Nephron progenitor cell (in vitro differentiated cells): ENCODE measurements at regions not wholly inside any gene's neighbourhood (a gene's known extent, or its start where the extent isn't known, plus 50 kb on each side); places are given as distances from the start of the nearest gene placed in this dataset.

Source experiments
- DNase-seq: peaks from one replicate; pipeline ENCODE4 v3.0.0; 2021
- H3K27ac Mint-ChIP-seq: 2 replicates; pipeline ENCODE4 v1.8.0; 2021; ENCODE audit warnings: mild to moderate bottlenecking, moderate library complexity, mixed read lengths
- H3K27me3 Mint-ChIP-seq: 2 replicates; pipeline ENCODE4 v1.8.0; 2021; ENCODE audit warnings: mild to moderate bottlenecking, low read depth, mixed read lengths; ENCODE audit not compliant: poor library complexity
- H3K36me3 Mint-ChIP-seq: 2 replicates; pipeline ENCODE4 v1.8.0; 2021; ENCODE audit warnings: low read depth, mixed read lengths
- H3K4me1 Mint-ChIP-seq: 2 replicates; pipeline ENCODE4 v1.8.0; 2021; ENCODE audit warnings: mixed read lengths
- H3K4me3 Mint-ChIP-seq: 2 replicates; pipeline ENCODE4 v1.8.0; 2021; ENCODE audit warnings: mild to moderate bottlenecking, moderate library complexity, mixed read lengths
- H3K9me3 Mint-ChIP-seq: 2 replicates; pipeline ENCODE4 v1.8.0; 2021; ENCODE audit warnings: mild to moderate bottlenecking, moderate library complexity, mixed read lengths
- CTCF ChIP-seq: fragments of 200-600 bp; sonication (generic); IDR thresholded peaks from 2 replicates; pipeline ENCODE4 v1.5.0; 2021; ENCODE audit warnings: antibody characterized with exemption

DNA sequence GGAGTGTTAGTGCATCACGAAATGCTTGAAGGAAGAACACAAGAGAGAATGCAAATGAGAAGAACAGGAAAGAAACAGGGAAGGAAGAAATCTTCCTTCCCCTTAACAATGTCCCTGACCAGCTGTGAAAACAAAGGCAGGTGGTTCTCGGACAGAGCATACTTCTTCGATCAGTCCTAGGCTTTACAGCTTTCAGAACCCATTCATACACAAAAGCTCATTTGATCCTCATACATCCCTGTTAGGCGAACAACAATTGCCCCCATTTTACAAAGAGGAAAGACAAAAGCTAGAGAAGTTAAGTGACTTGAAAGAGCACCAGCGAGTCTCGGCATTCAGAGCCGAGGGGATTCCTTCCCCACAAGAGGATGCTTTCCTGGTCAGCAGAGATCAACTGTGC is 57.2 kb upstream of the LRRC55 start:
- no peak for TF ChIP-seq CTCF
- Mint-ChIP-seq H3K9me3 (no peaks in the 10 kb centered on the region), H3K36me3 (no peaks in the 10 kb centered on the region), H3K27me3 (peaks cover 1% of the 10 kb centered on the region), H3K4me1 (peaks cover 60% of the 10 kb centered on the region), H3K4me3 (no peak overlapping the region), H3K27ac (peak overlapping the region; percentile 30)
- no peak for DNase-seq

GRCh38 chr11:57124917-57125316 is 56.8 kb upstream of the LRRC55 start:
- DNase-seq = no peak
- no peaks in the 10 kb centered on the region for H3K9me3 Mint-ChIP-seq
- H3K27ac Mint-ChIP-seq = peak overlapping the region; percentile 35
- H3K36me3 Mint-ChIP-seq = no peaks in the 10 kb centered on the region
- H3K4me1 Mint-ChIP-seq = peaks cover 60% of the 10 kb centered on the region
- no peaks in the 10 kb centered on the region for H3K27me3 Mint-ChIP-seq
- H3K4me3 Mint-ChIP-seq = no peak overlapping the region
- TF ChIP-seq CTCF = no peak

GRCh38 chr11:57126766-57127400 is 54.9 kb upstream of the LRRC55 start:
- no peak overlapping the region for H3K4me3 Mint-ChIP-seq
- TF ChIP-seq CTCF = no peak
- no peaks in the 10 kb centered on the region for H3K36me3 Mint-ChIP-seq
- DNase-seq = no peak
- H3K27me3 Mint-ChIP-seq = no peaks in the 10 kb centered on the region
- H3K9me3 Mint-ChIP-seq = no peaks in the 10 kb centered on the region
- H3K4me1 Mint-ChIP-seq = peaks cover 52% of the 10 kb centered on the region
- no peak overlapping the region for H3K27ac Mint-ChIP-seq

DNA sequence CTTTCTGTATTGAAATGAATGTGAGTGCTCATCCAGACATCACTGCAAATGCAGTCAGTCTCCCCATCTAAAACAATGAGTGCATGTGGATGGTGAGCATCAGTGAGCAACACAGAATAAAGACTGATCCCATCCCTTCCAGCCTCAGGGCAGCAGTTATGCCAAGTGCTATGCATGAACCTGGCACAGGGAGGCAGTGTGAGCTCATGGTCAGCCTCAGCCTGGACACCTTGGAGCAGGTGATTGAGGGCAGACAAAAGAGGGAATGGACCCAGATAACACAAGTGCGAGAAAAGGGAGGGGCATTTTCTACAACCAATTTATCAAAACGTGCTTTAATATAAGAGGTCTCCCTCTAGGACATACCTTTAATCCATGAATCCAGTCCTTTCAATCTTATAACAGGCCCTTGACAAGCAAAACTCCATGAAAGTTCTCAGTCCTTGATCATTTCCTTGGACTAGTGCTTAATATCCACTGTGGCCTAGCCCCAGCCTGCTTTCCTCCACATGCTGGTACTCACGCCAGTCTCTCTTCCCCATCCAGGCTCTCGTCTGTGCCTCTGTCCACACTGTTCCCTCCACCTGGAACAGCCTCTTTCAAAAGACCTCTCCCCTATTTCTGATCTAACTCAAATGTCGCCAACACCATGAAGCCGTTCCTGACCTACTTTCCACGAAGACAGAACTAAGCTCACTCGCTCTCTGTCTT is 50.5 kb upstream of the LRRC55 start:
- H3K27me3 Mint-ChIP-seq = peaks cover 2% of the 10 kb centered on the region
- H3K4me1 Mint-ChIP-seq = peaks cover 16% of the 10 kb centered on the region
- no peaks in the 10 kb centered on the region for H3K9me3 Mint-ChIP-seq
- peak; percentile 83 for TF ChIP-seq CTCF
- H3K27ac Mint-ChIP-seq = no peak overlapping the region
- DNase-seq = peak; percentile 59
- no peaks in the 10 kb centered on the region for H3K36me3 Mint-ChIP-seq
- no peak overlapping the region for H3K4me3 Mint-ChIP-seq
